ENCODE measurements at regions not wholly inside any gene's neighbourhood (a gene's known extent, or its start where the extent isn't known, plus 50 kb on each side); places are given as distances from the start of the nearest gene placed in this dataset.

- no peak for DNase-seq (ENCODE audit: low spot score)
Observed at GRCh38 chr11:27214713-27215112, 148.3 kb downstream of the CCDC34 start.

- DNase-seq (ENCODE audit: low spot score) = no peak
Observed at GRCh38 chr11:27213232-27213660, 149.8 kb downstream of the CCDC34 start.

GRCh38 chr11:27212248-27212780, 150.7 kb downstream of the CCDC34 start:
- DNase-seq (ENCODE audit: low spot score) = no peak

- DNase-seq (ENCODE audit: low spot score) = peak; percentile 45
Observed at GRCh38 chr11:27211370-27212127, 151.5 kb downstream of the CCDC34 start.

GRCh38 chr11:27210531-27210930, 152.5 kb downstream of the CCDC34 start:
- no peak for DNase-seq (ENCODE audit: low spot score)

GRCh38 chr11:27209562-27210005, 153.4 kb downstream of the CCDC34 start:
- DNase-seq (ENCODE audit: low spot score) = no peak

- DNase-seq (ENCODE audit: low spot score) = no peak
Observed at GRCh38 chr11:27208846-27209245, 154.2 kb downstream of the CCDC34 start.

- no peak for DNase-seq (ENCODE audit: low spot score)
Observed at GRCh38 chr11:27207025-27207650, 155.9 kb downstream of the CCDC34 start.

- no peak for DNase-seq (ENCODE audit: low spot score)
Observed at GRCh38 chr11:27205779-27206570, 157.0 kb downstream of the CCDC34 start.

- no peak for DNase-seq (ENCODE audit: low spot score)
Observed at GRCh38 chr11:27205250-27205649, 157.8 kb downstream of the CCDC34 start.

GRCh38 chr11:27204529-27204928, 158.5 kb downstream of the CCDC34 start:
- peak; percentile 51 for DNase-seq (ENCODE audit: low spot score)

GRCh38 chr11:27203077-27203647, 159.9 kb downstream of the CCDC34 start:
- DNase-seq (ENCODE audit: low spot score) = no peak

- DNase-seq (ENCODE audit: low spot score) = no peak
Observed at GRCh38 chr11:27201454-27202302, 161.1 kb downstream of the BBOX1 start.

- no peak for DNase-seq (ENCODE audit: low spot score)
Observed at GRCh38 chr11:27200779-27201453, 160.3 kb downstream of the BBOX1 start.

- no peak for DNase-seq (ENCODE audit: low spot score)
Observed at GRCh38 chr11:27196203-27196897, 155.7 kb downstream of the BBOX1 start.

GRCh38 chr11:27195837-27196202, 155.2 kb downstream of the BBOX1 start:
- no peak for DNase-seq (ENCODE audit: low spot score)

- DNase-seq (ENCODE audit: low spot score) = no peak
Observed at GRCh38 chr11:27194976-27195375, 154.4 kb downstream of the BBOX1 start.

GRCh38 chr11:27193434-27194225, 153.0 kb downstream of the BBOX1 start:
- no peak for DNase-seq (ENCODE audit: low spot score)

- no peak for DNase-seq (ENCODE audit: low spot score)
Observed at GRCh38 chr11:27192184-27192583, 151.6 kb downstream of the BBOX1 start.

All from NAMALWA (cell line).